Activated CD4-positive, alpha-beta T cell treated with anti-CD3 and anti-CD28 coated beads for 24 hours (primary cell): ENCODE measurements at regions not wholly inside any gene's neighbourhood (a gene's known extent, or its start where the extent isn't known, plus 50 kb on each side); places are given as distances from the start of the nearest gene placed in this dataset.

Experiments used
- DNase-seq, 2 donors: peaks; one replicate each; pipeline ENCODE4 v3.0.0-alpha.2; 2020; ENCODE audit warnings: low read depth in 2 of 2

DNA sequence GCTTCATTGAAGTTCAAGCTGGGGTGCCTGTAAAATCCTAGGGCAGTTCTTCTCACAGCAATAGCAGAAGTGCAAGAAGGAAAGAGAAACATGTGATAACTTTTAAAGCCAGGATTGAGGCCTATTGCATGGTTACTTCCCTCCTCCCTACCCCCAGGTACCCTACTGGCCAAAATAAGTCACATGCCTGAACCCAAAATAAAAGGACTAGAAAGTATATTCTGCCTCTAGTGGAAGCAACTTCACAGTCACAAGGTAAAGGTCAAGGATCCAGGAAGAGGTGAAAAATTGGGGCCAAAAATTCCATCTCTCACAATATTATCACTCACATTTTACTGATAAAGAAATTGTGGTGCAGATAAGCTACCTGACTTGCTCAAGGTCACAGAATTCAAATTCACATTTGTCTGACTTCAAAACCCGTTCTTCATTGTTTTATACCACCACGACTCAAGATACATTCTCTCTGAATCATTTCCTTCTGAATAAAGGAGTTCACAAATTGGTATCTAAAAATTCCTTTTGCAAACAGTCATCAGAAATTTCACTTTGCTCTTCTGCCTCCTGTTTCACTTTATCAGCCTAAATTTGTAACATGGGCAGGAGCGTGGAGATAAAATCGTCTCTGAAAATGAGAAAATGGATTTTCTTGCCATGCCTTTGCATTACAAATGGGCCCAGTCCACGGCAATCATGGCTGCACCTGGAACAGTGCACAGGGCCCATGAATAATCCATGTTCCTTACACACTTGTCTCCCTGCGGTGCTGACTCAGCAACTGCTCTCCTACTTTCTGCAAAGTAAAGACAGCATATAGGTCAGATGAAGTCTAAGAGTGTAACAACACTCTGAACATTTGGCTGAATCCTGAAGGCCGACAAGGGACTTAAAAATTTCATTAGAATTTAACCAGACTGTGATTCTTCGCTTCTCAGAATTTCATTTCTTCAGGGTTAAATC, 485.3 kb upstream of the NFIA start:
- no peak for DNase-seq

DNA sequence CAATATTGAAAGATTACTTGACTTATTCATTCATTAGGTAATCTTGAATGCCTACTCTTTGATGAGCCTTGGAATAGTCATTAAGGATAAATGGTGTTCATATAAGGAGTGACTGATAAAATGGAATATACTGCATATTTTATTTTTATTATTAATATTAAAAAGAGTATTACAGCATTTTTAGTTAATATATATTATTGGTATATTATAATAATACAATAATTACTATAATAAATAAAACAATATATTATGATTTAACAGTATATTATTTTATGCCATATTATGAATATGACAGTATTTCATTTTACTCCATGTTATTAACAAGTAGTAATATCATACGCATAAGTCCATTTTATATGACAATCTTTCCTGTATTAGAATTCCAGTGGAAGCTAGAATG, 490.8 kb upstream of the NFIA start:
- no peak for DNase-seq

DNA sequence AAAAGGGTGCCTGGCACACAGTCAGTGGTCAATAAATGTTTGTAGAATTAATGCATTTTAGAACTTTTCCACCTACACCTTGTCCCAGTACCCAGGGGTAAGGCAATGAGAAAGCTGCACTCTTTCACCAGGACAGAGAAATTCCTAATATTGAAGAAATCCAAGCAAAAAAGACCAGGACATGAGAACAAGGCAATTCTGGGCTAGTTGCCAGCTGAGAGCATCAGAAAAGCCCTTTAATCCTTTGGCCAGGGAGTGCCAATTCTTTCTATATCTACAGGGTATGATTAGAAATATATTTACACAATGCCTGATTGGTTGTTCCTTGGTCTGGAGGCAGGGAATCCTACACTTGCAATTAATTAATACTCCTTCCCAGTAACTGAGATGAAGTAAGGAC, 492.4 kb upstream of the NFIA start:
- no peak for DNase-seq

DNA sequence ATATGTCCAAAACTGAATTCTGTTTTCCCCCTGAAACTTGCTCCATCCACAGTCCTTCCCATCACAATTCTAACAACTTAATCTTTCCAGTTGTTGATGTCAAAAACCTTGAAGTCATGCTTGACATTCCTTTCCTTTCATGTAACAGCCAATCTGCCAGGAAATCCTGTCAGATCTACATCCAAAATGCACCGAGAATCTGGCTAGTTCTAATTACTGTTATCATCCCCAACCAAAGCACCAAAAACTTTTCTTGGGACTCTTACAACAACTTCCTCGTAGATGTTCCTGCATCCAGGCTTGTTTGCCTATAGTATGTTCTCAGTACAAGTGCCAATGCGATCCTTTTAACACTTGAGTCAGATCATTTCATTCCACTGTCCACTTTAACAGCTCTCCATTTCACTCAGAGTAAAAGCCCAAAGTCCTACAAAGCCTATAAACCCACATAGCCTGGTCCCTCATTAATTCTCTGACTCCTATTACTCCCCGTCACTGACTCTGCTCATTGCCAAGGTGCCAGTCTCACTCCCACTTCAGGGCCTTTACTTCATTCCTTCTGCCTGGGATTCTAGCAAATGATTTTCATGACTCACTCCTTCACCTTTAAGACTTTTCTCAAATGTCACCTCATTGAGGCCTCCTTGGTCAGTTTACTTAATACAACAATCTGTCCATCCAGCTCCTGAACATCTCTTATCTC, 493.2 kb upstream of the NFIA start:
- no peak for DNase-seq

DNA sequence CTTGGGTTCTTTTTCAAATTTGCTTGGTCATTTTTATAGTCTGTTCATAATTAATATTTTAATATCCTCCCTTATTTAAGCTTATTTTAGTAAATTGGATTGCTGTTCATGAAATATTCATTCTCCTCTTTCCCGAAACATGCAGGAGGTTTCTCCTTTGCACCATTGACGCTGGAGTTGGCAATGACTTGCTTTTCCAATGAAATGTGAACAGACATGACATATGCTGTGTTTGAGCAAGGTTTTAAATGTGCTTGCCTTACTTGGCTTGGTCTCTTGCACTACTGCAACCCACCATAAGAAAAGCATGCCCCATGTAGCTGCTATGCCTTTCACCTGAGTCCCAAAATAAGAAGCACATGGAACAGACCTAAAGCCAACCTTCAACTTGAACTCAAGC, 498.0 kb upstream of the NFIA start:
- no peak for DNase-seq

DNA sequence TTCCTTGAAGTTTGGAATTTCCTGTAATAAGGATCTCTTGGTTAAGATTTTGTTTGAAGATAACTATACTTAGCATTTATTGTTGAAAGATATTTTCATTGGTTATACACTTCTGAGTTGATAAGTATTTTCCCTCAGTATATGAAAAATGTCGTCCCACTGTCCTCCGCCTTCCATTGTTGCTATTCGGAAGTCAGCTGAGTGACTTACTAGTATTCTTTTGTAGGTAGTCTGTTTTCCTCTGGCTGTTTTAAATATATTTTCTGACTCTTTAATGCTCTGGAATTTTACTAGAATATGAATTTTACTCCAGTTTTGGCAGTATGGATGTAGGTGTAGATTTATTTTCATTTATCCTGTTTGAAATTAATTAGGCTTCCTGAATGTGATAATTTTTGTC, 498.7 kb upstream of the NFIA start:
- DNase-seq, result no peak

DNA sequence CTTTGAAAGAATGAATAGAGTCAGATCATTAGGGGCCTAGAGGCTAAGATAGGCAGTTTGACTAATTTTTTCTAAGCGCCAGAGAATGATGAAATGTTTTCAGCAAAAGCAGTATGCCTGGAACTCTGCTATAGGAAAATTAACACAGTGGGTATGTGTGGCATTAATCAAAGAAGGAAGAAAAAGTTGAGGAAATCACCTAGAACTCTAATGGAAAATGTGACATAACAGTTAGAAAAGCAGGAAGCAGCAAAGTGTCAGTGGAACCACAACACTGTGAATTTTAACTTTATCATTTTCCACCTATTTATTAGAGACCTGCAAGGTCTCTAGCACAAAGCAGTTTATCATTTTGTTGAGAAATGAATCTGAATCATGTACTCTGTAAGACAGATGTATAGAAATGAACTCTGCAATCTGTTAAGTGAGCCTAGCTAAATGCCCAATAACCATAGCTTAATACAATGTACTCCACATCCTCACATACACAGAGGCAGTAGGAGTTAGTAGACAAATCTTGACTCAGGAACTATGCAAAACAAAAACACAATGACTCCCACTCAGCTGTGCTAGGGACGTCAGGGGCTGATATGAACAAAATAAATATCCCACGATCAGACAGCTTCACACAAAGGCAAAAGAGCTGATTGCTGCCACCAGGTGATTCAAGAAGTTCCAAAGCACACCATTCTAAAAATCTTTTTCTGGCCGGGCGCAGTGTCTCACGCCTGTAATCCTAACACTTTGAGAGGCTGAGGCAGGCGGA, 500.7 kb upstream of the NFIA start:
- DNase-seq, result no peak

DNA sequence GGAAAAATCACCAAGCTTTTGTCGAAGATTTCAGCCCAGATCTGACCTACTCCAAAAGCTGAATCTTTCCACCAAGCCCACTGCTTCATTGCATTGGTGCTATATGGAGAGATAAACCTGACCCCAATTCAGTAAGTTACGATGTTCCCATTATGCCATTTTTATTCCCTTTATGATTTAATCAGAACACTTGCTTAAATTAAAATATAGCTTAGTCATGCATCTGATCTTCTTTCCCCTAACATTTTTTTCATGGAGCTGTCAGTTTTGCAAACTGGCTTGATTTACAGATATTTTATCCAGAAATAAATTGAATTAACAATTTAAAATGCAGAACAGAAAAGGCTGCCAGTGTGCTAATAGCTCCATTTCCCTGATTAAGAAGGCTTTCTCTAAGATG, 503.5 kb upstream of the C1orf87 start:
- no peak for DNase-seq

DNA sequence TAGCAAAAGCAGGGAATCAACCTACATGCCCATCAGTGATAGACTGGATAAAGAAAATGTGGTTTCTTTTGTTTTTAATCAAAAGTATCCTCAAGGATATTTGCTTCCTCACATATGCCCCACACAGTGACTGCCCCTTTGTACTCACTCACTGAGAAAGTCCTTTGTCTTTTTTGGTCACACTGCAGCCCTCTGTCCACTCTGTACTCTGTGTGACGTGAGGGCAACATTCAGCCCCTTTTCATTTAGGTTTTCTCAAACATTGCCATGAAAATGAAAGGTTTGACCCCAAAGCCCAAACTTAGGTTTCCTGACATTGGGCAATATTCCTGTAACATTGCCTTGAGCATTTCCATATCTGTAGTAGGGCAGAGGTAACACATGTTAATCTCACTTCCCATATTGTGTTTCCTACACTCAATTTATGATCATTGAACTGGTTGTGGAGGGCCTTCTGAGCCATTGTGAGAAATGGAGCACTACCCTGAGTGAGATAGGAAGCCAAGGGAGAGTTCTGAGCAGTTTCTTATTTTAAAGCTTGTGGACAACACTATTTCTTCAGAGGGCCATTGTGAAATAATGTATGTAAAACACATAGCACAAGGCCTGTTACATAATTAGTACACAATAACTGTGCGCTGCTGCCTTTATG, 501.9 kb upstream of the C1orf87 start:
- DNase-seq, result no peak

DNA sequence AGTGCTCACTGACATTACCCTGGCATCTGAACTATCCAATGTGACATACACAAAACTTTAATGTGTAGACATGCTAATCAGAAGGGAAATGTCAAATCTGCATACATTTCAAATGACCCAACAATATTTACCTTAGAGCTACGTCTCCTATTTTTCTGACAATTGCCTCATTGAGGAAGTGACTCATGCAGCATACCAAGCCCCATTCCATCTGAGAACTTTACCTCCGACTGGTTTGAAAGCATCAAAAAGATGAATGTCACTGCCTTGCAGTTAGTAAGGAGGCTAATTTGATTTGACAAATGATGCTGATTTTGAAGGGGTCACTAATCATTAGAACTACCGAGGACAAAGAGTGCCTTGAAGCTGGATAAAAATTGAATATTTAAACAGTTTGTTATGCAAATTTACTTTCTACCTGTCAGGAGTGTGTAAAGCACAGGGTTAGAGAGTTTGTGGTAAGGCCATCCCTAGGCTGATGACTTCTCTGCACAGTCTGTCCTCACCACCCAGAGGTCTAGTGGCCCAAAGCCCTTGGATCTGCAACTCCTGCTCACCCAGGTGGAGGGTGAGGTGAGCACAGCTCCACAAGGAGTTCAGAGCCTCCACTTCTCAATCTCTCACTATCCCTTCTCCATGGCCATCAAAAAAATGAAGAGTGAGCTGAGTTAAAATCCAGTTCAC, 500.3 kb upstream of the C1orf87 start:
- DNase-seq, result no peak

DNA sequence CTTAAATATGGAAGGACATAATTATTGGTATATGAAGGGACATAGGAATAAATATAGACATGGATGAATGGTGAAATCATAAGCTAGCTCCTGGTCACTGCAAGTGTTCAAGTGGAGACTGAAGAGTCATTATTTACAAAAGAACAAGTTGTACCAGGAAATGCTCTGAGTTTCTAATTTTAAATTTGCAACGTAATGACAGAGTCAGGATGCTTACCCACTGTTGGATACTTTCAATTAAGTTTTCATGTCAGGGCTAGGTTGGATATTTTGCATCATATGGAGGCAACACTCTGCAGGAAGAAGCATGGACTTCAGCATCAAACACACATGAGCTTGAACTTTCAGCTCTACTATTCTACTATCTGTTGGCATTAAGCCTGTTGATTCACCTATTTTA, 499.6 kb upstream of the C1orf87 start:
- DNase-seq, result no peak

DNA sequence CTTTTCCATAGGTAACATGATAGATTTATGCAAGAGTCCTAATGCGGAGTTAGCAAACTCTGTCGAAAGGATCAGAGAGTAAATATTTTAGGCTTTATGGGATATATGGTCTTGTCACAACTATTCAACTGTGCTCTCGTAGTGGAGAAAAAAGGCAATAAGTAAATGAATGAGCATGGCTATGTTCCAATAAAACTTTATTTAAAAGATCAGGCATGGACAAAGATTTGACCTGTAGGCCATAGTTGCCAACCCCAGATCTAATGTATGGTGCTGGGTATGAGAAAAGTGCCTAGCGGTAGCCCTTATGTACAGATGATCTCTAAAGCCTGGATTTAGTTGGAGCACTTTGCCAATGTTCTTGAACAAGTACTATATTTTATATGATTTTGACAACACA, 498.8 kb upstream of the C1orf87 start:
- DNase-seq, result no peak

DNA sequence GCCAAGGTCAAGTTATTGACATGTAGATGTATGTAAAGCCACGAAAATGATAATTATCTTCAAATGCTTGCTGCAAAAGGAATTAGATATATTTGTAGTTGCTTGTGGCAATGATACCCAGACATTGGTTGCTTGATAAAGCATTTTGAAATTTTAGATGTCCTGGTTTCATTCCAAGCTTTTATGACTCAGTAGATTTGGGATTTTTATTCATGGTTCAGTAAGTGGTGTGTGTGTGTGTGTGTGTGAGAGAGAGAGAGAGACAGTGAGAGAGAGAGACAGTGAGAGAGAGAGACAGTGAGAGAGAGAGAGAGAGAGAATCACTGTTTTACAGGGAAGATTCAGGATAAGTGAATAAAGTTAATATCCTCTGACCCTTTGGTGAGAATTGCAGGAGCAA, 498.2 kb upstream of the C1orf87 start:
- DNase-seq, result no peak

DNA sequence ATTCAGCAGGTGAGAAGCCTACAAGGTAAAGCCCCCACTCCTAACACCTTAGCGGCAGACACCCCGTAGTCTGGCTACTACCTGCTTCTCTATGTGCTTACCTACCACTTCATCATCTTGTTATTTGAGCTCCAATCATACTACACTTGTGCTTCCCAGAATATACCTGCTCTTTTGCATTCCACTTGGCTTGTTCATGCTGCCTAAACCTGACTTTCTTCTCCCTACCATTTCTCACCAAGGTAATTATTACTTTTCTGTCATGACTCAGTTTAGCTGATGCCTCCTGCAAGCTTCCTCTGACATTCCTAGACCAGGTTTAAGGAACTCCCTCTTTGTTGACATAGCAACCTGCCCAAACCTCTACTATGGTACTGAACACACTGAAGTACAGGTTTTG, 495.6 kb upstream of the C1orf87 start:
- no peak for DNase-seq

DNA sequence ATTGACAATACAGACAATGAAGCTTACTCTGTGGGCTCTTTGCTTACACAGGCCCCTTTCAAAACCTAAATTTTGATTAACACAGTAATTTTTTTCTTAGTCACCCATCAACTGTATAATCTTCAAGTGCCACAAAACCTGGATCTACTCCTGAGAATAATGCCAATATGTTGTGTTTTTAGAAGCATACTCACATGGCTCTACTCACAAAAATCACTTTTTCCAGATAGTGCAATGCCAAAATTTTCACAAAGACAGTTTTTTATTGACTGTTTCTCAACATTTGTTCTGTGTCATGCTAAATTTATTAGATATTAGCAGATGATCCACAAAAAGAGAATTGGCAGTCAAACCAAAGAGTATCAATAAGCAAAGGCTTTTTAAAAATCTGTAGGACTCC, 493.7 kb upstream of the C1orf87 start:
- DNase-seq, result no peak

DNA sequence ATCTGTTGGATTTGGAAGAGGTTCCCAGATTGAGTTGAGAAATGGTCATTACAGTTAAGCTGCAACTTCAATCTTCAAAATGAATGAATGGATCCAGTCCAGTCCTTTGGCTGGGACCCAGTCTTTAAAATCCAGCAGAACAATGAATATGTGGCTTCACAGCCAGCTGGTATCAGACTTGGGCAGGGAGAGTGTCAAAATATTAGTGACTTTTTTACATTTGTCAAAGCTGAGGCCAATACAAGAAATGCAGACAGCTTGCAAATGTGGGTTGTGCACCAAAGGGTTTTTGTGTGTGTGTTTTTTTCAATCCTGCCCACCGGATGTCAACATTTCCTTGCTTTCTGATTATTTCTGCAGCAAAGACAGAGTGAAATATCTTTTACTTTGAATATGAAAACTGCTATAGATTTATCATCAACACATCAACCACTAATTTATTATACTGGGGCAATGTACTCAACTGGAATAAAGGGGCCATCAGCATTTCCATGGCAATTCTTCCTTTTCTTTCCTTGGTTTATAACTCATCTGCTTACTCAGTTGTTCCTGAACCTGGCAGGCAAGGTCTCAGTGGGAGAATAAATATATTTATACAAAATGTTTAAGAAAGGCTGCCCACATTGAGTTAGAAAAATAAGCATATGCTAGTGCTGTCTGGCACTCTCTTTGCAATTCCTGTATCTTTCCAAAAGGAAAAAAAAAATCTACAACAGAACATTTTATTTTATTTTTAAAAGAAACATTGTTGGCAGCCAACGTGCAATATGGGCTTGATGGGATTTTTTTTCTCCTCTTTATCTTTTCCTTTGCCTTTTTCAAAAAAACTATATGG, 491.6 kb upstream of the C1orf87 start:
- DNase-seq, result no peak

DNA sequence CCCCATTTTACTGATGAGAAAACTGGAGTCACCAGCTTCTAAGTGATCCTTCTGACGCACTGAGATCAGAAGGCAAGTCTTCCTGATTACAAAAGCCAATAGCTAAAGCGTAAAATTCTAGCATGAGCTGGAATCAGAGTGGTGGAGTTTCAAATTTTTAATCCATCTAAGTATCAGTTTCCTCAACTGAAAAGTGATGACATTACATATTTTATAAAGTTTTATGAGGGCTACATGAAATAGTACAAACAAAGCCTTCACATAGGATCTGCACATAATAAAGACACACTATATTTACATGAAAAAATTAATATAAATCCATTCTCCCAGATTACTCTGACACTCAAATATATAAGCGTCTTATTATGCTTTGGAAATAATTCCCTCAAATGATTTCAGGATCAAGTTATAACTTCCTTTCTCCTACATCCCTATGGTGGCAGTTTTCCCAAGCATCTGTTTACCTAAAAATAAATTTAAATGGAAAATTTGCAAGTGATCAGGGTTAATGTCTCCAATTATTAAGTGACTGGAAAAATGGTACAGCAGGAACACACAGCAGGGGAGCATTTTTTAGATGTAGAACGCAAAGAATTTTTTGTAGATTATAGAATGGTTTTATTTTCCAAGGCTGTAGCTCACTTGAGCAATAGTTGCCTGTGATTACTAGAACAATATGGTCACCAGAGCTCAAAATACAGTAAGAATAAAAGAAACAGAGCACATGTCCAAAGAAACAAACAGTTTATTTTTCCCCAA, 490.4 kb upstream of the C1orf87 start:
- DNase-seq, result no peak

DNA sequence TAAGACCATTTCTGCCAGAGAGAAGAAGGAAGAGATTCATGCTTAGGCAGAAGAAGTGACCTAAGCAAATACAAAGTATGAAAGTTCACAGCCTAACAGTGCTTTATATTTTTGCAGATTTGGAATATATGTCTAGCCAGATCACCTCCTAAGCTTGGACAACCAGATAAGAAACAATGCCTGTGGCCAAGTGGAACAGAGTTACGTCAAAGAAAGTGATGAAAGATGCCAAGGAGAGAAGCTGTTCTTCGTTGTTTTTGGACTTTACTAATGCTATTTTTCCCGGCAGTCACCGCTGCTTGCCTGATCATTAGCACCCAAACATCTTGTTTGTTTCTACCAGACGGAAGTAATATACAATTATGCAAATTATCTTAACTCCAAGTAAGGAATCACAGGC, 489.2 kb upstream of the C1orf87 start:
- no peak for DNase-seq

DNA sequence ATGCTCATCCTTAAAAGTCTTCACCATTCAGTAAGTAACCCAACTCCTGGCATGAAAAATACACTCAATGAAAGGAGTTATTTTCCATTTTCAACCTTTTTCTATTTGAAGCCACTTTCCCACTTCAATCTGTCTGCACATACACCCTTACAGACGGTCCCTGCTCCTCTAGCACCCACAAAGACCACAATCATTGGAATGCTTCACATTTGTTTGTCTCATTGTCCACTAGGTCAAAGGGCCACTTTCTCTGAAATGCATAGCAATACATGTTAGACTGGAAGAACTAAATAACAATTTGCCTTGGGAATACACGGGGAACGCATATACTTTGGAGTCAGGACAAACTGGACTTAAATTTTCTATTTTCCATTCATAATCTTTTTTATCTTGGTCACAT, 487.1 kb upstream of the C1orf87 start:
- no peak for DNase-seq

DNA sequence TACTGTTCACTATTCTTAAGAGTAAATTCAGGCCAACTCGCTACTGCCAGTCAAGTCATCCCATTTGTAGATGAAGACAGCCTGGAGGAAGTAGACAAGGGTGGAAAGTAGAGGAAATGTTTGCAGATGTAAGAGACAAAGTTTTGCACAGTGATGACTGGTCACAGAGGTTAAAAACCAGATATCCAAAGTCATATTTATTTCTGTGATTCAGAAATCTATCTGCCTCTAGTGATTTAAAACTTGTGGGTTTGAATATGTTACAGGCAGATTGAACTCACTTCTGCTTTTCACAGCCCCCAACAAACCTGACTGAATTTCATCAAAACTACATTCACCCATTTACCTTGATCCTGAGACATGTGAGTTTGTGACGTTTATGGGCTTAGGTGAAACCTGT, 484.7 kb upstream of the C1orf87 start:
- no peak for DNase-seq
